ENCODE measurements at regions not wholly inside any gene's neighbourhood (a gene's known extent, or its start where the extent isn't known, plus 50 kb on each side); places are given as distances from the start of the nearest gene placed in this dataset.
A peak's percentile ranks its signal among the peaks of the same experiment; 100 is the strongest.

- intact Hi-C loops (cut with DNase I), result no loop called here
- TF ChIP-seq CTCF (IDR thresholded peaks at IDR 0.05) (no peak), POLR2A (IDR thresholded peaks at IDR 0.05) (no peak)
- no peak for DNase-seq
- 28% methylated on average over 2 of the region's 2 CpGs for WGBS (ENCODE audit: insufficient coverage, low coverage, low lambda C conversion rate, missing lambda C conversion rate)
- Histone ChIP-seq H3K4me1 (peaks cover 0 to 14% (median 3%) of the 10 kb centered on the region in 4 donors), H3K4me3 (no peak overlapping the region), H3K27me3 (no peaks in the 10 kb centered on the region), H3K27ac (peak overlapping the region; percentile 11 to 66 (median 19)), H3K9me3 (no peaks in the 10 kb centered on the region), H3K36me3 (no peaks in the 10 kb centered on the region)
- ATAC-seq, result peak; percentile 87 to 96 (median 94)
These were observed 300.1 kb downstream of the C12orf50 start for GRCh38 chr12:87728931-87729593.

- TF ChIP-seq CTCF (IDR thresholded peaks at IDR 0.05) (no peak), POLR2A (IDR thresholded peaks at IDR 0.05) (no peak)
- H3K9me3 ChIP-seq, result no peaks in the 10 kb centered on the region
- no peak overlapping the region for H3K4me3 ChIP-seq
- H3K4me1 ChIP-seq, result no peaks in the 10 kb centered on the region
- intact Hi-C loops (cut with DNase I), result no loop called here
- DNase-seq, result no peak
- H3K27me3 ChIP-seq, result no peaks in the 10 kb centered on the region
- H3K27ac ChIP-seq, result no peak overlapping the region
- WGBS (ENCODE audit: insufficient coverage, low coverage, low lambda C conversion rate, missing lambda C conversion rate), result 24% methylated on average over 3 of the region's 3 CpGs
- no peaks in the 10 kb centered on the region for H3K36me3 ChIP-seq
- peak in 3 of 4 donors; percentile 18 to 66 (median 61) for ATAC-seq
These were observed 308.2 kb downstream of the C12orf50 start for GRCh38 chr12:87720967-87721366.

- WGBS (ENCODE audit: insufficient coverage, low coverage, low lambda C conversion rate, missing lambda C conversion rate), result 85% methylated on average over 3 of the region's 5 CpGs
- TF ChIP-seq POLR2A (IDR thresholded peaks at IDR 0.05), result no peak
- TF ChIP-seq CTCF (IDR thresholded peaks at IDR 0.05), result no peak
- Histone ChIP-seq H3K36me3 (no peaks in the 10 kb centered on the region), H3K4me3 (no peak overlapping the region), H3K4me1 (no peaks in the 10 kb centered on the region), H3K27me3 (no peaks in the 10 kb centered on the region), H3K9me3 (no peaks in the 10 kb centered on the region), H3K27ac (no peak overlapping the region)
- intact Hi-C loops (cut with DNase I), result no loop called here
- DNase-seq (no peak), ATAC-seq (no peak)
These were observed 324.8 kb downstream of the C12orf50 start for GRCh38 chr12:87704374-87704773.

GRCh38 chr12:87690236-87690810 lies 338.9 kb downstream of the C12orf50 start:
- Histone ChIP-seq H3K9me3 (no peaks in the 10 kb centered on the region), H3K27me3 (no peaks in the 10 kb centered on the region), H3K4me1 (peaks cover 0 to 8% (median 0%) of the 10 kb centered on the region in 4 donors), H3K36me3 (no peaks in the 10 kb centered on the region), H3K27ac (no peak overlapping the region), H3K4me3 (no peak overlapping the region)
- WGBS (ENCODE audit: insufficient coverage, low coverage, low lambda C conversion rate, missing lambda C conversion rate), result 72% methylated on average over 7 of the region's 7 CpGs
- ATAC-seq (no peak), DNase-seq (no peak)
- intact Hi-C loops (cut with DNase I), result no loop called here
- no peak for TF ChIP-seq POLR2A (IDR thresholded peaks at IDR 0.05)
- TF ChIP-seq CTCF (IDR thresholded peaks at IDR 0.05), result no peak
